Non-pigmented ciliary epithelial cell (primary cell): ENCODE measurements at regions not wholly inside any gene's neighbourhood (a gene's known extent, or its start where the extent isn't known, plus 50 kb on each side); places are given as distances from the start of the nearest gene placed in this dataset.
A peak's percentile ranks its signal among the peaks of the same experiment; 100 is the strongest.
"Not testable (repeated sequence)": the region's sequence is repeated elsewhere in the genome, so short reads cannot be mapped to it uniquely, and the experiment has no call there.

Experiments used
- DNase-seq: peaks from one replicate; pipeline ENCODE4 v3.0.0-alpha.2; 2010; ENCODE audit warnings: low read depth

DNA sequence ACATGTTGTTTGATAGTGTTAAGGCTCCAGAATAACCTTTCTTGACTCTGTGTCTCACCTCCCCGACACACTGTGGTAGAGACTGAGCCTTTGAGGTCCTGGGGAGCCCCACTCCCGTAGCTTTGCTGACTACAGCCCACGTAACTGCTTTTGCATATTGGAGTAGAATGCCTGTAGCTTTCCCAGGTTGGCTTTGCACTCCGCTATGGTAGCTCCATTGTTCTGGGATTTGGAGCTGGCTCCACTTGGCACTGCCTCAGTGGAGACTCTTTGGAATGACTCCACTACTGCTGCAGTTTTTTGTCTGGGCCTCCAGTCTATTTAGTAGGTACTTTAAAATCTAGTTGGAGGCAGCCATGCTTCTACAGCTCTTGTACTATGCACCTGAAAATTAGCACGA is 56.2 kb upstream of the ANXA1 start:
- no peak for DNase-seq

DNA sequence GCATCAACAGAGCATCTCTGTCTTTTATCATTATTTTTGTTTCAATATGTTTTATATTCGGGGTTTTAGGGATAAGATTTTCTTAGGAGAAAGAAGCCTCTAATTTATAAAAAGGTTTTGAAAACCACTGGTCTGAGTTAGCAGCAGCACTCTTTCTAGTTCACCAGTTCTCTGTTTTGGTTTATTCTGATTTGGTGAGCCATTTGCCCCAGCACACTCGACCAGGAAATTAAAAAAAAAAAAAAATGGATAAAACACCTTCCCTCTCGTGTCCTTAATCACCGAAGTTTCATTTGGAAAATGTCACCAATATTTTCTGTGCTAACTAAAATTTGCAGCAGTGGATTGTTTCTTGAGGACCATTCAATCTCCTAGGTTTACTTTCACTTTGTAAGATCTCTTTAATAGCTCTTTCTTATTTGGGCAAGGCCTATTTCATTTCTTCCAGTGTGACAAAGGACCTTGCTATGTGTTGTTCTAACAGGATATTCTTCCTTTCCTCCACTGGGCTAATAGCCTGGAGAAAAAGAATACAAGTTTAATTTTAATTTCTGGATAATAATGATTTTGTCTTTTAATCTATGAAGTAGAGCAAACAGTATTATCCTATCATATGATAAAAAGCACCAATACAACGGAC is 57.8 kb upstream of the ANXA1 start:
- no peak for DNase-seq

- no peak for DNase-seq
These were observed 58.5 kb upstream of the ANXA1 start for GRCh38 chr9:73093016-73093739.

DNA sequence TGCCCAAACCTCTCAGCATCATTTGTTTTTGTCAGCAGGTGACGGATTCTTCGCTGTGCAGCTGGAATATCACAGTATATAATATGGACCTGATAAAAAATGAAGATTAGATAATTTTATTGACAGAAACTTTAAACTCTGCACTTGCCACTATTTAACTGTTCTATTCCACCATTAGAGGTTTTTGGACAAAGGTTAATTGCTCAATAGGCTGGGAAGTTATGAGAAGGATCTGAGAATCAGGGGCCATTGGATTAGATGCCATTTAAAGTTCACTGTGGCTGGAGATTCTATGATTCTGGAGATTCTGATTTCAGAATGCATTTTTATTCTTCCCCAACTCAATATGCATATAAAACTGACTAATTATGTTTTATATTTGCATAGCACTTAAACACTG is 59.8 kb upstream of the ANXA1 start:
- no peak for DNase-seq

DNA sequence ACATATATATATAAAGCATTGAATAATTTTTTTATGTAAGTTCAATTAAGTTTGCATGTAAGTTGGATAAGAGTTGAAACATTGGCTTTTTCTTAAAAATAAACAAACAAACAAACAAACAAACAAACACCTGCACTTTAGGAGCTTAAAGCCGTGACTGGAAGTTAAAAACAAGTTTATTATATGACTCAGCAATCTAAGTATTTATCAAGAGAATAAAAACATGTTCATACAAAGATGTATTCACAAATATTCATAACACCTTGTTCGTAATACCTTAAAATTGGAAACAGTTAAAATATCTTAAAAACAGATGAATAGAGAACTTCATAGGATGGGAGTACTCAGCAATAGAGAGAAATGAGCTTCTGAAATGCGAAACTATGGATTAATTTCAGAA is 61.5 kb upstream of the ANXA1 start:
- DNase-seq = no peak

- no peak for DNase-seq
These were observed 62.2 kb upstream of the ANXA1 start for GRCh38 chr9:73089304-73089985.

DNA sequence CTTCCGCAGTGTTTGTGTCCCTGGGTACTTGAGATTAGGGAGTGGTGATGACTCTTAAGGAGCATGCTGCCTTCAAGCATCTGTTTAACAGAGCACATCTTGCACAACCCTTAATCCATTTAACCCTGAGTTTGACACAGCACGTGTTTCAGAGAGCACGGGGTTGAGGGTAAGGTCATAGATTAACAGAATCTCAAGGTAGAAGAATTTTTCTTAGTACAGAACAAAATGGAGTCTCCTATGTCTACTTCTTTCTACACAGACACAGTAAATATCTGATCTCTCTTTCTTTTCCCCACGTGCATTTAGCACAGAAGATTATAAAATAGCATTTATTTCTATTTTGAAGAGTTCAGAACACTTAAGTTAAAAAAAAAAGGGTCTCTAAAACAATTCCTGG is 63.8 kb upstream of the ANXA1 start:
- not testable (repeated sequence) for DNase-seq

GRCh38 chr9:73083519-73083918 is 68.1 kb upstream of the ANXA1 start:
- DNase-seq = no peak

GRCh38 chr9:73081979-73082657 is 69.5 kb upstream of the ANXA1 start:
- peak; percentile 20 for DNase-seq

DNA sequence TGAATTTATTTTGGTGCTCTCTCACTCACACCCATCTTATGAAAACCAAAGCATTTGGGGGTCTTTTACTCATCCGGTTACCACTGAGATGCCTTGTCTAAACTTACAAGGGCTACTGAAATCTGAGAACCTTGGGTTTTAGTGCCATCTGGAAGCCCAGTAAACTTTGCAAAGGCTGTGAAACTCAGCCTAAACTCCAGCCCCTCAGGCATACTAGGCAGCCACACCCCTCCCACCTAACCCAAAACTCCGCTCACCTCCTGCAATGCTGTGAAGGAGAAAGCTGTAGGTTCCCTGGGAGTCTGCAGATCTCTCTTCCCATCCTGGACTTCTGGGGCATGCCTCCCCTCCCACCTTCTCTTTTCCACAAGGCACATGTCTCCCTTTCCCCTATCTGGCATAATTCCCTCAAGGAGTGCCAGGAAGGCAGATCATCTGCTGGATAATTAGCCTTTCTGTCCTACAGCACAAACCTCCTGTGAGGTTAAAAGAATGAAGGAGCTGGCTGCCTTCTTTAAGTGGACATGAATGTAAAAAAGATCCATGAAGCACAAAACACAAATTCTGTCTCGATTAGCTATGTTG is 71.5 kb upstream of the ANXA1 start:
- DNase-seq = no peak

GRCh38 chr9:73079326-73079725 is 72.3 kb upstream of the ANXA1 start:
- no peak for DNase-seq

DNA sequence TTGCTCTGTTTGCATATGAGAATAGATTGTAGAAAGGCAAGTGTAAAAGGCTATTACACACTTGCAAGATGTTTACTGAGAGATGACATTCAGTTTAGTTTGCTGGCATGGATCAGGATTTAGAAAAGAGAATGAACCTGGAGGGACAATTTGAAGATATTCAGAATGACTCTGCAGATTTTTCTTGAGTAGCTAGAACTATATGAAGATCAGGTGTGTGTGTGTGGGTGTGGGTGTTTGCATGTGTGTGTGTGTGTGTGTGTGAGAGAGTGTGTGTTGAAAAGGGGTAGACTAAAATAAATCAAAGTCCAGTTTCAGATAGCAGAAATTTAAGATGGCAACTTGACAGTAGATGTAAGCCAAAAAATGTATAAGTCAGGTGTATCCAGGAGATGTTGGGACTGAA is 74.0 kb upstream of the ANXA1 start:
- DNase-seq = no peak

- DNase-seq = no peak
These were observed 74.7 kb upstream of the ANXA1 start for GRCh38 chr9:73076970-73077369.

- DNase-seq = no peak
These were observed 77.4 kb upstream of the ANXA1 start for GRCh38 chr9:73074176-73074708.

DNA sequence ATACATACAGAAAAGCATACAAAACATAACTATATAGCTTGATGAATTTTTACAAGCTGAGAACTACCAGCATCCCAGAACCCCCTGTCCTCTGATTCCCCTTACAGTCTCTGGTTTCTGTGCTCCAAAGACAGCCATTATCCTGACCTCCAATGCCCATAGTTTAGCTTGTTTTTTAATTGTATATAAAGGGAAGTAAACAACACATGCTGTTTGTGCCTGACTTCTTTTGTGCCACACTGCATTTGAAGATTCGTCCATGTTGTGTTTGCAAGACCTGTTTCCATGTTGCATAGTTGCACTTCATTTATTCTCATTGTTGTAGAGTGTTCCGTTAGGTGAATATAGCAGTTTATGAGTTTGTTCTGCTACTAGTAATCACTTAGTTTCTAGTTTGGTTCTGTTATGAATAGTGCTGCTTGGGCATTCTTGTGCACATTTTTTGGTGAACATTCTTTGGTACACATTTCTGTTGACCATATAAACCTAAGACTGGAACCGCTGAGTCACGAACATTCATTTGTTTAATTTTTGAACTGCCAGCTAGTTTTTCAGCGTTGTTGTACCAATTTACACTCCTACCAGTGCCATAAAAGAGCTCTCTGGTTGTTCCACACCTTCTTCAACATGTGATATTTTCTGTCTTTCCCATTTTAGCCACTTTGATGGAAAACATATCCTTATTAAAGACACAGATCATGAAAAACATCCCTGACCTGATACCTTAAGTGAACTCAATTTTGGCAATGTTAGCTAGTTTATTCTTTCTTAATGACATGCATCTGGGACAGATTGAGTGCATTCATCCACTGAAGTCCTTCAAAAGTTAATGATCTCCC is 78.1 kb upstream of the ANXA1 start:
- DNase-seq = no peak

DNA sequence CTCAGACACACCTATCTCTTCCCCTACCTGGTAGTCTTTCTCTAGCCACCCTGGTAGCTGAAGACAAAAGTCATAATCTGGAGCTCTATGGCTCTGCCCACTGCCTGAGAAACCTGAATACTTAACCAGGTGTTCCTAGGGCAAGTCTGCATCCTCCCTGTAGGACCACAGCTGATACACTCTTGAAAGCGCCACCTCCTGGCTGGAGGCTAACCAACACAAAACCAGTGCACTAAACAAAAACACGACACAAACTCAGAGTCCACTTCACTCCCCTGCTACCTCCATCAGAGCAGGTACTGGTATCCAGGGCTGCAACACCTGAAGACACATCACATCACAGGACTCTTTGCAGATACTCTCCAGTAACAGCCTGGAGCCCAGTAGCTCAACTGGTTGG is 84.6 kb upstream of the ANXA1 start:
- DNase-seq = no peak

- DNase-seq = no peak
These were observed 86.2 kb upstream of the ANXA1 start for GRCh38 chr9:73065439-73065838.

GRCh38 chr9:73064315-73064714 is 87.3 kb upstream of the ANXA1 start:
- DNase-seq = no peak

- no peak for DNase-seq
These were observed 90.5 kb upstream of the ANXA1 start for GRCh38 chr9:73061146-73061545.

DNA sequence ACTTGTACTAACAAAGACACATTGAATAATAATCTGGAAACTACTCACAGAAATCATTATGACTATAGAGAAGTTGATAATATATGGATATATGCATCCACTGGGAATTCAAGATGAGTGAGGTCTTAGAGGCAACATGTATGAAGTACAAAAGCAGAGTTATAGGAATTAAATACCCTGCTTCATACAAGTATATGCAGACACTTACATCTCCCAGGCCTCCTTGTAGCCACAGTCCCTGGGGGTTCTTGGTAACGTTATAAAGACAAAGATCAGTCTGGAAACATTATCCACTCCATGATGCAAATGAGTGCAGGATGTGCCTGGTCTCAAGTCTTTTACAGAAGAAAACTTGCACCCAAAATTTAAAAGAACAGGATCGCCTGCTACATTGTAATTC is 92.4 kb upstream of the ANXA1 start:
- no peak for DNase-seq

- no peak for DNase-seq
These were observed 95.4 kb upstream of the ANXA1 start for GRCh38 chr9:73056245-73056644.
